GM10248 (cell line): ENCODE measurements at regions not wholly inside any gene's neighbourhood (a gene's known extent, or its start where the extent isn't known, plus 50 kb on each side); places are given as distances from the start of the nearest gene placed in this dataset.

Experiments
- CTCF ChIA-PET: fragments of 300-600 bp; sonication (Branson Sonifier 250); formaldehyde crosslinking; extraction: SDS; loops from one replicate; lab custom pipeline; 2021; ENCODE audit warnings: antibody characterized with exemption; lab: Yijun Ruan, JAX
- POLR2A ChIA-PET: fragments of 350-650 bp; sonication (Branson Sonifier 250); formaldehyde crosslinking; extraction: SDS; loops from one replicate; lab custom pipeline; 2020; ENCODE audit warnings: antibody characterized with exemption; lab: Yijun Ruan, JAX
- DNase-seq: peaks from one replicate; pipeline ENCODE4 v3.0.0; 2012; ENCODE audit errors: extremely low spot score
- TF ChIP-seq, protein P1 (sequence below): IDR thresholded peaks from 2 replicates; pipeline ENCODE4 v1.5.1; 2012; ENCODE audit warnings: mild to moderate bottlenecking, low read depth; ENCODE audit errors: extremely low read depth, missing control alignments, control extremely low read depth

DNA sequence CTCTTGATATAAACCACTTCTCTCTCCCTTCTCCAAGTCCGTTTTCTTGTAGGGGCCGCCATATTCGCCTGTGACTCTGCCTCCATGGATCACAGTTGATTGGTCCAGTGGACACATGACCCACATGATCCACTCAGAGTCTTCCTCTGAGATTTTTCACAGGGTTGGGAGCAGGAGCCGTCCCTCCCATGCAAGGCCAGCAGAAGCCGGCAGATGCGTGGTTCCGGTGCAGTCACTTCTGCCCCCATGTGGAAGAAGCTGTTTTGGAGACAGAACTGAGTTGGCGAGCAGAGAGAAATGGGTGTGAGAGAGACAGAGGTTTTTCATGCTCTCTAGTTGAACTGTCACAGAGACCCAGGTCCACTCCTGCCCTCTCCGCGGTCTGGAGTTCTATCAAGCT lies 83.3 kb downstream of the C16orf95 start:
- no peak for DNase-seq
- CTCF ChIA-PET, result no interaction called here

DNA sequence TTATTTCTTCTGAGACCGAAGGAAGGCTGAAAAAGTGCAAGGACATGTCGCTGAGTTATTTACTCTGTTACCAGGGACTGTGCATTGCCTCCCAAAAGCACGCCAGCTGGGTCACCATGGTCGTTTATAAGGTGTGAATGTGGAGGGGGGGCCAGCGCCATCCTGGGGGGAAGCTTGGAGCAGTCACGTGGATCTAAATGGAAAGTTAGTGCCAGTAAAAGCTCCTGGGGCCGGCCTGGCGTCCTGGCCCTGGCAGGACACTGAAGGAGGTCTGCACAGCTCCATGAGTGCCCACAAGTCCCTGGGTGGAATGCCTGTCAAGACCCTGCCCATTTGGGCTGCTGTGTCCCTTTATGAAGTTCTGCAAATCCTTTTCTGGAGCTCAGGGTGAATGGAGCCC lies 82.6 kb downstream of the C16orf95 start:
- CTCF ChIA-PET, result no interaction called here
- POLR2A ChIA-PET, result no interaction called here
- TF ChIP-seq, protein P1, sequence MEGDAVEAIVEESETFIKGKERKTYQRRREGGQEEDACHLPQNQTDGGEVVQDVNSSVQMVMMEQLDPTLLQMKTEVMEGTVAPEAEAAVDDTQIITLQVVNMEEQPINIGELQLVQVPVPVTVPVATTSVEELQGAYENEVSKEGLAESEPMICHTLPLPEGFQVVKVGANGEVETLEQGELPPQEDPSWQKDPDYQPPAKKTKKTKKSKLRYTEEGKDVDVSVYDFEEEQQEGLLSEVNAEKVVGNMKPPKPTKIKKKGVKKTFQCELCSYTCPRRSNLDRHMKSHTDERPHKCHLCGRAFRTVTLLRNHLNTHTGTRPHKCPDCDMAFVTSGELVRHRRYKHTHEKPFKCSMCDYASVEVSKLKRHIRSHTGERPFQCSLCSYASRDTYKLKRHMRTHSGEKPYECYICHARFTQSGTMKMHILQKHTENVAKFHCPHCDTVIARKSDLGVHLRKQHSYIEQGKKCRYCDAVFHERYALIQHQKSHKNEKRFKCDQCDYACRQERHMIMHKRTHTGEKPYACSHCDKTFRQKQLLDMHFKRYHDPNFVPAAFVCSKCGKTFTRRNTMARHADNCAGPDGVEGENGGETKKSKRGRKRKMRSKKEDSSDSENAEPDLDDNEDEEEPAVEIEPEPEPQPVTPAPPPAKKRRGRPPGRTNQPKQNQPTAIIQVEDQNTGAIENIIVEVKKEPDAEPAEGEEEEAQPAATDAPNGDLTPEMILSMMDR, result no peak
- no peak for DNase-seq

More for the DNA sequence above, 83.3 kb downstream of the C16orf95 start:
- POLR2A ChIA-PET, result no interaction called here
- TF ChIP-seq, protein P1, result no peak

DNA sequence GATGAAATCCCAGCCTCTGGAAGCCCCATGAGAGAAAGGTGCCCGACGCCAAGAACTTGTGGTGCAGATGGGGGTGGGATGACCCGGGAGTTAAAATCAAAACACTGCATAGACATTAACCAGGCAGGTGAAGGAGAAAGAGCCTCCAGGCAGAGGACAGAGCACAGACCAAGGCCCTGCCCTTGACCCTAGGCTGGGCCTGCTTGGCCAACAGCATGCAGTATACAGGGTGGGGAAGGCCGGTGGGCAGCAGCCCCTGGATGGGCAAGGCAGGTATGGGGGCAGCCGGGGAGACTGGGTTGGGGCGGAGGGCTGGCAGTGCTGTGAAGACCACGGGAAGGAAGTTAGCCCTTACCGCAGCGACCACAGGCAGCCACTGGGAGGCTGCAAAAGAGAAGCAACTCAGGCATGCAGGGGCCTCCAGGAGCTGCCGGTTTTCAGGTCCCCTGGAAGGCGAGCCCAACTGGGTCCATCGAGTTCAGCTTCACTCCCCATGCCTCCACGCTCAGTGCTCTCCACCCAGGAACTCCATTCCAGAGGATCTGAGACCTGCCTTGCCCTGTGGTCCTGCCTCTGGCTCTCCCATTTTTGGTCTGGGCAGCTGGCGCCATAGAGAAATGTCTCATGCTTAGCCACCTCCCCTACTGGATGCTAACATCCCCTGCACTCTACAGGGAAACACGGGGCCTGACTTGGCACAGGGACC lies 81.2 kb downstream of the C16orf95 start:
- TF ChIP-seq, protein P1, result no peak
- CTCF ChIA-PET, result no interaction called here
- POLR2A ChIA-PET, result no interaction called here
- no peak for DNase-seq

DNA sequence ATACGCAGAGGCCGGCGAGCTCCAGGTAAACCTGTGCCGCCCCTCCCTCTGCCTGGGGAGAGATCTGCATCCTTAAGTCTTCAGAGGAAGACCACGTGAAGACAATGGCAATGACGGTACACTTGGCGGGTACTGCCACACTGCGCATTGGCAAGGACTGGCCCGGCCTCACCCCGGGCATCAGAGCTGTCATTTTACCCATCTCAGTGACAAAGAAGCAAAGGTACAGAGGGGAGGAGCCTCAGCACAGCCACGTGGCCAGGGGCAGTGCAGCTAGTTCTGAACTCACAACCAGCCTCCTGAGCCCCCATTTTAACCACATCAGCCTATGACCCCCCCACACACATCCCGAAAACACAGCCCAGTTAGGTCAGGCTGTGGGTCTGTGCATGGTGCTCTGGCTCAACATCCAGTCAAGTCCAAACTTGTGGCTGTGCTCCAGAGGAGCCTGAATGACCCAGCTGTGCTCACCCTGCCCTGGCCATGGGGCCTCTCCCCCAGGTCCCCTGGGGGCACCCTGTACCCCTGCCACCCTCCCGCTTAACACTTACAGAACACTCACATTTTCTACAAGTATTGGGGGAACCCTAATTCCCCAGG lies 80.6 kb downstream of the C16orf95 start:
- TF ChIP-seq, protein P1, result no peak
- DNase-seq, result no peak
- POLR2A ChIA-PET, result no interaction called here
- CTCF ChIA-PET, result interaction anchor here (0.8 to 1.5 kb wide), 2 partner anchors 10 to 174 kb away, joined by 3 to 4 read pairs; no protein-coding TSS in a partner anchor

DNA sequence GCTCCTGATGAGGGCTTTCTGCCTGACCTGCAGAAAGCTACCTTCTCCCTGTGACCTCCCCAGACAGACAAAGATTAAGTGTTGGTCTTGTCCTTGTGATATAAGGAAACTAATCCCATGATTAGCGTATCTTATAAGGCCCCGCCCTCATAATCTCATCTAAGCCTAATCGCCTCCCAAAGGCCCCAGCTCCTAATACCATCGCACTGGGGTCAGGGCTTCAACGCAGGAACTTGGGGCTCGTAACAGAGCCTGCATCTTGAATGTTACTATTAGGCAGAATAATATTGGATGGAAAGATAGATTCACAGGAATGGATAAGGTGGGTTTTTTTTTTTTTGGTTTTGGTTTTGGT lies 78.9 kb downstream of the C16orf95 start:
- ChIA-PET CTCF (interaction anchor here (1.5 kb wide), 1 partner anchor 12 kb away, joined by 4 read pairs; no protein-coding TSS in a partner anchor), POLR2A (no interaction called here)
- TF ChIP-seq, protein P1, result no peak
- DNase-seq, result no peak

DNA sequence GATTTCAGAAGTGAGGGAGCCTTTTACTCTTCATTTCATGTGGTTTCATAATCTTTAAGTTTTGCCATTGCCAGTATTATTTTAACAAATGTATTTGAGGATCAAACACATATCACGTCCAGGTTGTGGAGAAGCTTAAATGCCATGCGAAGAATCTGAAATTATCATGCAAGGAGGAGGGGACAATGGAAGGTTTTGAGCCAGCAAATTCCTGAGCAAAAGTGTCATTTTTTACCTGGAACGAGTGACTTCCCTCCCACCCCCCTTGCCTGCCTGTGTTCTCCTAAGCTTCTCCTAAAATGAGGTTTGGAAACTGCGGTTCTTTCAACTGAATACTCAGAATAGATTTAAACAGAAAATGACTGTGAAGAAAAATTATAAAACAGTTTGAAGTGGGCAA lies 77.6 kb downstream of the C16orf95 start:
- TF ChIP-seq, protein P1, result no peak
- DNase-seq, result no peak
- CTCF ChIA-PET, result no interaction called here
- POLR2A ChIA-PET, result no interaction called here
